Endothelial cell of umbilical vein (primary cell): ENCODE measurements at regions not wholly inside any gene's neighbourhood (a gene's known extent, or its start where the extent isn't known, plus 50 kb on each side); places are given as distances from the start of the nearest gene placed in this dataset.

Source experiments
- BruUV-seq: library from RNA; stranded (reverse); fragments of 400-500 nt; replicated peaks from 2 replicates; lab custom pipeline; 2021; lab: Mats Ljungman, UMichigan
- CTCF ChIA-PET: fragments of 300-600, 350-600 bp; sonication (Branson Sonifier 250); formaldehyde crosslinking; loops from one replicate; lab custom pipeline; 2021; ENCODE audit warnings: antibody characterized with exemption, inconsistent platforms; lab: Charles Lee
- POLR2A ChIA-PET: fragments of 300-600, 350-600 bp; sonication (Branson Sonifier 250); formaldehyde crosslinking; loops from one replicate; lab custom pipeline; 2021; ENCODE audit warnings: antibody characterized with exemption, inconsistent platforms; lab: Charles Lee
- DNase-seq: peaks from one replicate; pipeline ENCODE4 v3.0.0-alpha.2; 2011; ENCODE audit warnings: low read depth, low spot score
- FAIRE-seq: peaks from 2 replicates; lab custom pipeline; 2011; peaks lifted over from hg19 to GRCh38; lab: Jason Lieb, UNC
- H2AFZ ChIP-seq: 2 replicates; pipeline ENCODE4 v1.6.0; 2012; ENCODE audit warnings: low read depth, low read length, control low read depth, inconsistent platforms
- H3K27ac ChIP-seq: 2 replicates; pipeline ENCODE4 v1.5.1; 2011; ENCODE audit warnings: low read depth, mild to moderate bottlenecking, control low read depth, low read length, moderate library complexity; ENCODE audit not compliant: insufficient read depth
- H3K27me3 ChIP-seq, 2 experiments: 2 replicates each; pipeline versions ENCODE4 v1.6.0 to v1.6.1; 2011; ENCODE audit warnings: low read length in 2 of 2, mixed read lengths in 1 of 2; ENCODE audit not compliant: control insufficient read depth in 2 of 2, insufficient read depth in 2 of 2
- H3K36me3 ChIP-seq, 2 experiments: 2 replicates in 1 of 2; 3 replicates in 1 of 2; pipeline ENCODE4 v1.5.1; 2011; ENCODE audit warnings: low read length in 2 of 2, mild to moderate bottlenecking in 1 of 2, moderate library complexity in 1 of 2; ENCODE audit not compliant: control insufficient read depth in 2 of 2, insufficient read depth in 2 of 2; ENCODE audit errors: extremely low read depth in 1 of 2
- H3K4me1 ChIP-seq: 3 replicates; pipeline ENCODE4 v1.5.1; 2011; ENCODE audit warnings: mild to moderate bottlenecking, low read length; ENCODE audit not compliant: control insufficient read depth, insufficient read depth; ENCODE audit errors: extremely low read depth
- H3K4me2 ChIP-seq: 2 replicates; pipeline ENCODE4 v1.6.1; 2011; ENCODE audit warnings: low read length, control low read depth, mixed read lengths; ENCODE audit not compliant: insufficient read depth
- H3K4me3 ChIP-seq, 3 experiments: fragments of 200-600 bp in 1 of 3; sonication (generic), shearing (Covaris generic) in 1 of 3; replicated peaks in 1 of 3; 2 replicates each; pipeline ENCODE4 v1.5.1; 2011 to 2016; ENCODE audit warnings: control low read depth in 3 of 3, low read length in 3 of 3, mild to moderate bottlenecking in 2 of 3, inconsistent platforms in 1 of 3, low read depth in 1 of 3, moderate library complexity in 1 of 3; ENCODE audit not compliant: insufficient read depth in 1 of 3
- H3K79me2 ChIP-seq: 2 replicates; pipeline ENCODE4 v1.6.0; 2012; ENCODE audit warnings: low read length, inconsistent platforms; ENCODE audit not compliant: control insufficient read depth, insufficient read depth
- H3K9ac ChIP-seq: replicated peaks from 2 replicates; pipeline ENCODE3; 2011; ENCODE audit warnings: low read length, control low read depth; ENCODE audit not compliant: insufficient read depth; ENCODE audit errors: extremely low read depth
- H3K9me1 ChIP-seq: replicated peaks from 3 replicates; pipeline ENCODE4 v1.6.0; 2011; ENCODE audit warnings: mild to moderate bottlenecking, low read length; ENCODE audit not compliant: control insufficient read depth, insufficient read depth; ENCODE audit errors: extremely low read depth
- H3K9me3 ChIP-seq: replicated peaks from 2 replicates; pipeline ENCODE4 v1.5.1; 2012; ENCODE audit warnings: low read length, inconsistent platforms; ENCODE audit not compliant: control insufficient read depth, insufficient read depth
- H4K20me1 ChIP-seq: replicated peaks from 2 replicates; pipeline ENCODE3; 2011; ENCODE audit warnings: mild to moderate bottlenecking, low read length; ENCODE audit not compliant: control insufficient read depth, insufficient read depth; ENCODE audit errors: extremely low read depth
- CTCF ChIP-seq, 2 donors: IDR thresholded peaks; 1 replicate in 1 of 2; 2 replicates in 1 of 2; pipeline ENCODE4 v1.5.1; 2011; ENCODE audit warnings: low read length in 2 of 2, mild to moderate bottlenecking in 2 of 2, moderate library complexity in 2 of 2, control low read depth in 1 of 2, inconsistent platforms in 1 of 2, low read depth in 1 of 2; ENCODE audit not compliant: insufficient read depth in 1 of 2; ENCODE audit errors: extremely low read depth in 1 of 2
- FOS ChIP-seq: IDR thresholded peaks from 2 replicates; pipeline ENCODE4 v1.6.1; 2011; ENCODE audit warnings: mild to moderate bottlenecking, low read length, moderate library complexity, borderline replicate concordance; ENCODE audit not compliant: insufficient read depth
- JUN ChIP-seq: IDR thresholded peaks from 2 replicates; pipeline ENCODE4 v1.6.1; 2011; ENCODE audit warnings: borderline replicate concordance, low read depth; ENCODE audit not compliant: insufficient read length, insufficient read depth
- MAX ChIP-seq: IDR thresholded peaks from 2 replicates; pipeline ENCODE4 v1.6.1; 2011; ENCODE audit not compliant: insufficient read depth, insufficient read length
- MYC ChIP-seq: IDR thresholded peaks from one replicate; pipeline ENCODE4 v1.6.1; 2011; ENCODE audit warnings: mild to moderate bottlenecking, low read depth, low read length
- dilution Hi-C: fragments of 300-500 bp; cut with MboI; formaldehyde crosslinking; loops from one replicate; pipeline ENCODE4 v1.15.0; 2019; ENCODE audit warnings: low sequenced_read_pairs; ENCODE audit not compliant: extremely low pct_ligation_motif_present
- intact Hi-C: fragments of 100-400 bp; cut with micrococcal nuclease; formaldehyde crosslinking; loops from one replicate; pipeline ENCODE4 v1.10.0; 2022

- Histone ChIP-seq H3K9me1 (no peaks in the 10 kb centered on the region), H3K9ac (no peak overlapping the region), H3K9me3 (no peaks in the 10 kb centered on the region), H4K20me1 (no peaks in the 10 kb centered on the region), H3K36me3 (no peaks in the 10 kb centered on the region), H3K27me3 (no peaks in the 10 kb centered on the region), H3K79me2 (no peaks in the 10 kb centered on the region), H3K4me3 (no peak overlapping the region), H2AFZ (no peak overlapping the region), H3K4me1 (peaks cover 8% of the 10 kb centered on the region), H3K4me2 (no peak overlapping the region), H3K27ac (no peak overlapping the region)
- no peak for TF ChIP-seq JUN
- TF ChIP-seq MYC, result no peak
- no peak for TF ChIP-seq CTCF (IDR thresholded peaks at IDR 0.05; ENCODE audit: extremely low read depth in 1 of 2, insufficient read depth in 1 of 2, low read depth in 1 of 2, low read length in 2 of 2)
- no peak for TF ChIP-seq MAX
- no peak for TF ChIP-seq FOS
- dilution Hi-C loops, result no loop called here
- BruUV-seq, result no TSS peak
- DNase-seq (no peak), FAIRE-seq (no peak)
- CTCF ChIA-PET, result no interaction called here
- intact Hi-C loops, result no loop called here
- POLR2A ChIA-PET, result interaction anchor here (0.5 kb wide), 1 partner anchor 26 kb away, joined by 4 read pairs; no protein-coding TSS in a partner anchor
Observed at GRCh38 chr6:140956571-140957369, 1176.0 kb upstream of the GJE1 start.
